HT-29 (cell line): ENCODE measurements at regions not wholly inside any gene's neighbourhood (a gene's known extent, or its start where the extent isn't known, plus 50 kb on each side); places are given as distances from the start of the nearest gene placed in this dataset.
A peak's percentile ranks its signal among the peaks of the same experiment; 100 is the strongest.

Experiments
- DNase-seq: peaks from one replicate; pipeline ENCODE4 v3.0.0-alpha.2; 2015; ENCODE audit warnings: low spot score

DNA sequence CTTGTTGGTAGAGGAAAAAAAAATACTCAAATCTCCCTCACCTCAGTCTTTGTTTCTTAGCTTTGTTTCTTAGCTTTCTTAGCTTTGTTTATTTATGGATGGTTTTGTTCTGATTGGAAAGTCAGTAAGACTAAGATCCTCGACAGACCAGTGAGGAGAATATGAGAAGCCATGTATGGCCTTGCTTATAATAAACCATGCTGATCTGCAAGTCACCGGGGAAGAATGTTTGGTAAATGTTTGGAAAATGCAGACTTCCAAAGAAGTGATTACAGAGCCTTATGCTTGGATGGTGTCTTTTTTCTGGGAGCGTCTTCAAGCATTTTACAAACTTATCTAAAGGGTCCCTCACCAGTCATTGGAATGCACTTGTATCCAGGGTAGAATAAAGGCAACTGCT, 90.1 kb upstream of the NOCT start:
- no peak for DNase-seq

DNA sequence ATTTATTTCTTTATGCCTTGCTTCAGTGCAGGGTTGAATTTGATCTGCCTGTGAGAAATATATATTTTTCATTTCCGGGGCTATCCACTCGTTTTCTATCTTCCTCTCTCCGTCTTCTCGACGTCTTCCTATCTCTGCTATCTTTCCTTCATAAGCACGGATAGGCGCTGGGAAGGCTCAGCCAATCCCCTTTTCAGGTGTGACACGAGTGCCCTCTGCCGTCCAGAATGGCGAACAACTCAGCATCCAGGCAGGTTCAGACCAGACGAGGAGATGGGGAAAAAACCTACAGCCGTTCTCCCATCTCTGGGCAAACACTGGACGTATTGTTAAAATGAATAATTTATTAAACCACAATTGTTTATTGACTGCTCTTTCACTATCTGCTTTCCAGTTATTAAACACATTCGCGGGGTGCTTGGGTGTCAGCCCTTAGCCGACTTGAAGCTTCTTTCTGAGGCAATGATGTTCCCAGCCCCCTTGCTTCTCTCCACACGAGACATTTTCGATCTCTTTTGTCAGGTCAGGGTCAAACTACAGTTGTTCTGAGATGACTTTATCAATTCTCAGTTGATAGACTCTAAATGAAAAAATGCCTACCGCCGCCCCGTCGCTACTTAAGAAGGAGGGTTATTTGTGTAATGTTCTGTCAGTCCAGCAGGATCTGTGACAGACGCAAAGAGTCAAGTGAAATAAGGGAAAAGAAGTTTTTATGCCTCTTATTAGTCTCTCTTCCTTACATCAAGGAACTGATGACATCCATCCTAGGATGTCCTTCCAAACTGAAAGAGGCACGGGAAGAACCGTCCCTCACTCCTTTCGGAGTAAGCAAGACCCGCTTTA, 96.3 kb upstream of the NOCT start:
- DNase-seq: peak; percentile 90

DNA sequence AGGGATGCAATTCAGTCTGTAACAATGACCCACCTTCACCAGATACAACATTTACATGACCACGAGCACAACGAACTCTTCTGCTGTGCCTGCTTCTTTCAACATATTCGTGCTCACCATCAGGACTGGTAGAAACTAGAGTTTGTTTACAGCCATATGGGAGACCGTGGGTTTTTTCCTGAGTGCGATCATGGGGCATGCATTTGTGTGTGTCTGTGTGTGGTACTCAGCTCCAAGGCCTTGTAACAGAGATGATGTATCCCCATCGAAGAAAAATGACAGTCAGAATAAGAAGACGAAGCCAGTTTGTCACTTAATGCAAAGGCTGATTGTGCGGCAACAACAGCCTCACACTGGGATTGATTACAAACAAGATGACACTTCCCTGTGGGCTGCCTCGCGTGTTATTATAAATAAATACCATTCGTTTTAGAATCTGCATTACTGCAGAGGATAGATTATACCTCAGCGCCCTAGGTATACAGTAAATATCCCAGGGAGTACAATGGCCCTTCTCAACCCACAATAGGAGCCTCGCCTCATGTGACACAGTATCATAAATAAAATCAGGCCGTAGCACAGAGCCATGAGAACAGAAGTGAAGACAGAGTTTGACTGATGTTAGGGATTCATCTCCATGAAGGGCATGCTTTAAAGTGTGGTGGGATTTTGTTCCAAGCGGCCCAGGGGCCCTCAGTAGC, 97.3 kb upstream of the NOCT start:
- no peak for DNase-seq

DNA sequence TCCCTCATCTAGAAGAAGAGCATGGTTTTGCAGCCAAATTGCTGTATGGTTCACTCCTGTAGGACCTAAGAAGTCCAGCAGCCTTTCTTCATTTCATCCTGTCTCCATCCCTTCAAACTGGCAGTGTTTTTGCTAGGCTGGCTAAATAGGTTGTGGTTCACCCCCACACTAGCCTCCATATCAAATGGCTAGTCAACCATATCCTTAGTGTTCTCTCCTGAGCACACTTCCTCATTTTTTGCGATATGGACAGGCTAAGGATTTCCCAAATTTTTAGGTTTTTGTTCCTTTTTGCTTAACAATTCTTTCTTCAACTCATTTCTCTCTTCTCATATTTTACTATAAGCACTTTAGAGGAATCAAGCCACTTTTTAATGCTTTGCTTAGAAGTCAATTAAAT, 98.8 kb upstream of the NOCT start:
- no peak for DNase-seq

DNA sequence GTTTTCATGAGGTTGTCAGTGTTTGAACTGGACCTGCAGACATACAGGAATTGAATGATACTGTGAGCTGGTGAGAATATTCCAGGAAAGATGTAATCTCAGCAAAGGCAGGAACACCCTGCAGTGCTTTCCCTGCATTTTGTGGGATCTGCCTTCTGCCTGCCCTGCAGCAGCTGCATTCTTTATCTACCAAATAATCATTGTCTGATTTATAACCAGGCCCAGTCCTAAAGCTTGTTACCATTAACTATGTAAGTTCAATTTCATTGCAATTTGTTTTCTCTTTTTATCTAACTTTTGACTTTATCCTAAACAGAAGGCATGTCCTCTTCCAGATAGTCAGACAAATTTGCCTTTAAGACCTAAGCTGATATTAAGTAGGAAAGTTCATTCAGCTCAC, 99.8 kb upstream of the NOCT start:
- no peak for DNase-seq

DNA sequence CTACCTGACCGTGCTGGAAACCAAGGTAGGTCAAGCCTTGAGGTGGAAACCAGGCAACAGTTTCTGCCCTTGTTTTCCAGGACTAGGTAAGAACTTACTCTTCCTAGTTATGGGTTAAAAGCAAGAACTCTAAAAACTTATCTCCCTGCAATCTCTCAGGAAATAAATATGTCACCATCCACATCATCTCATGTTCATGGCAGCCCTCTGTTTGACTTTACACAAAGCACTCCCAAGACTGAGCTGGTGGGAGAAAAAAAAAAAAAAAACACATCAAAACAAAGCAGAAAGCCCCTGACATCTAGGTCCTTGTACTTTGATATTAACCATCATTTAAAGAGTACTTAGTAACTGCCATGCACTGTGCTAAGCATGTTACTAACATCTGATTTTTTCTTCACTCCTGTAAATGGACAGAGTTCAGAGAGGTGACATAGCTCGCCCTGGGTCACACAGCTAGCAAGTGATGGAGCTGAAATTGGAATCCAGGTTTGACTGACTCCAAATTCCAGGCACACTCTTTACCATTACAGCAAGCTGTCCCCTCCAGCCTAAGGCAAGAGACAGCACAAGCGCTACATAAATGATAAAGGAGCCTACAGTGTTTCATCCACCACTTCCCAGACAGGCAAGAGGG, 102.8 kb upstream of the NOCT start:
- no peak for DNase-seq

DNA sequence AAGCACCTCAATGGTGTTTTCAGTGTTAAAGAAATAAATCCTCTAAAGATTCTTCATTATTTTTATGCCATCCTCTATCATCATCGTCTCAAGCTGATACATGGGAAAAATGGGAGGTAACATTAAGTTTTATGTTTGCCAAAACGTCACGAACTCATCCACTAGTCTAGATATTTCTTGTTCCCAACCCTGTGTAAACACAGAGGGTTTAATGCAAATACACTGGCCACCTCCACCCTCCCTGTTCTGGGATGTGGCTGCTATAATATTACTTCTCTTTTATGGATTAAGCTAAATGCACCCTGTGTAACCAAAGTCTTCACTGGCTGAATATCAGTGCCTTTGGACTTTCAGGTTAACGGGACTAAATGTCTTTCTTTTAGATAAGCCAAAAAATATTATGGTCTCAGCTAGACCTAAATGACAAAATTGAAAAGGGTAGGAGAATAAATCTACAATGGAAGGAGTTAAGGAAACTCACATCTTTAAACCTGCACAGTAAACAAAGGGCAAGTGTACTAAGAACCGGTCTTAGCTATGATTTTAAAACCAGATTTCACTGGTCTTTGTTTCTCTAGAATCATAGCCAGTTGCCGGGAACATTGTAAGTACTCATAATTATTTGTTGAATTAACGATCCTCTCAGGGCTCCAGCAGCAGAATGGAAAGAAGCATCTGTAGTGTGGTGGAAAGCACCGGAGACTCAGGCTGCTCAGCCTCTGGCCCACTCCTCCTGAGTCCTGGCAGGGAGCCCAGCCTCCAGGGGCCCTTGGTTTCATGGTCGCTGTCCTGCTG, 103.5 kb upstream of the NOCT start:
- DNase-seq: peak; percentile 92

DNA sequence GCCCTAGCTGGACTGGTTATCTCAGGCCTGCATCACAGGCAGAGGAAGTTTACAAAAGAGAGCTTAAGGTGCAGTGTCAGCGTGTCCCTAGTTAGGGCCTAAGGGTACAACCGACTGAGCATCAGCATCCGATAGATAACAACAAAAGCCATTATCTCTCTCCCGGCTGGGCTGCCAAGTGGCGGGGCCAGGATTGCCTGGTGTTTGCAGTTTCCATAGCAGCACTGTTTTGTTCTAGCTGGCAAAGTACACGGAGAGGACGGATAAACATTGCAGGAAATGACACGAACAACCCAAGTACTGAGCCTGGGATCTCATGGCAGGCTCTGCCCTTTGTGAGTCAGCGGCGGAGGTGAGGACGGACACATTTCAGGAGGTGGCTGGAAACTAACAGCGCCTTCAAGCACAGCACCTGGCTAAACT, 104.7 kb upstream of the NOCT start:
- peak; percentile 95 for DNase-seq

DNA sequence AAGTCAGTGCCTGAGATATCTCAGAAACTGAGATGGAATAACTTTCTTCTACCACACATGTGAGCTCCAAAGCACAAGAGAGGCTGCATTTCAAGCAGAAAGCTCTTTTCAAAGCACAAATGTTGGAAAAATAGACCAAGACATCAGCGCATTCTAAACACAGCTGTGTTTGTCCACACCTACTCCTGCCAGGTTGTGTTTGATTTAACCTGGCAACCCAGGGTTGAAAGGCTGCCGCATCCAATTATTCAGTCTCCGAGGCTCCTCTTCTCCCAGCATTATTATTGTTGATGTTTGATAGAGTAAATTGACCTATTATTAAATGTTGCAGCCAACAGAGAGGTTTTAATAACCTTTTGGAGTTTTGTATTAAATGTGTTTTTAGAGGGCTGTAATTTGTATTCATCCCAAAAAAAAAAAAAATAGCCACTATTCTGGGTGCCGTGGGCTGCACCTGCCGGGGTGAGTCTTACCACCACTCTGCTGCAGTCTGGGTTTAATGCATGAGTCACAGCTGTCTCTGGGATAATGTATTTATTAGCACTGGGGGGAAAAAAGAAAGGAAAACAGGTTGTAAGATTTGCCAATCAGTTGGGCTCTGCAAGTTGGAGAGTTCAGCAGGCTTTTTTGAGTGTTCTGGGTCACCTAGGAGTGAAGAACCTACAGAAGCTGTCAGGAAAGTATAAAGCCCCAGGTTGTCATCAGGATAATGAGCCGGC, 105.2 kb upstream of the NOCT start:
- DNase-seq: peak; percentile 73

DNA sequence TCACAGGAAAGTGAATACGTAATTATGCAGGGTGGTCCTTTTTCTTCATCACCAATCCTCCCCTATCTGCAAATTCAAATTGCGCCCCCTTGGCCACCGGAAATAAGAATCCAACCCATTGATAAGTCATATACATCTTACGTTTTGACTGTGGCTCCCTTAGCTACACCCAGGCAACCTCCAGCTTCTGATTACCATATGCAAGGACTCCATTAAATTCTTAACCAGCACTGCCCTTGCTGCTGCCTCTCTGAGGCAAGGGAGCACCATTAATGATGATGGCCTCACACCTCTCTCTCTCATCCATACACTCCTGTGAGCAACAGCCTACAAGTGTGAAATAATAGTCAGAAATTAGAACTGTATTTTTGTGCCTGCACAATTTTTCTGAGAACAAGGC, 106.0 kb upstream of the NOCT start:
- no peak for DNase-seq

DNA sequence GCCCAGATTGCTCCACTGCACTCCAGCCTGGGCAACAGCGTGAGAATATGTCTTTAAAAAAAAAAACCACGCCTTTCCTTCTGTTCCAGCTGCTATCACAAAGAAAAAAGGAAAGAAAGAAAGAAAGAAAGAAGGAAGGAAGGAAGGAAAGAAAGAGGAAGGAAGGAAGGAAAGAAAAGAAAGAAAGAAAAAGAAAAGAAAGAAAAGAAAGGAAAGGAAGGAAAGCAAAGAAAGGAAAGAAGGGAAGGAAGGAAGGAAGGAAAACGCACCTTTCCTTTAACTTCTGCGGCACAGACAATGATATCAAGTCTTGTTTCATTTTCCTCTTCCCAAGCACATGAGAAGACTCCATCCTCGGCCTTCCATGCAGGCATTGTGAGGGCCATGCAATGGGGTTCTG, 107.4 kb upstream of the NOCT start:
- DNase-seq: no peak

DNA sequence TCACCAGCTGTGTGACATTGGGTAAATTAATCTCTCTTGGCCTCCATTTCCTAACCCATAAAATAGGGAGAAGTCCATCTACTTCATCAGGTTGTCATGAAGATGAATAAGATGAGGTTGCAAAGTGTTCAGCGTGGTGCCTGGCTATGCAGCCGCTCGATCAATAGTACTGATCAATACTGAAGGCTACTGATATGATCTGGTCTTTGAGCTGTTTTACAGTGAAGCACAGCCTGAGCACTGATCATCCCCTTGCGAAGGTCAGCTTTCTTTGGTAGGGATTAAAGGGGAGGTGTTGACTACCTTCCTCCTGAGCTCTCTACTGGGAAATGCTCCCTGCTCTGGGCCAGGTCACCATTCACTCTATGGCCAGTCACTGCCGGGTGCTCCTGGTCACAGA, 108.4 kb upstream of the NOCT start:
- no peak for DNase-seq

DNA sequence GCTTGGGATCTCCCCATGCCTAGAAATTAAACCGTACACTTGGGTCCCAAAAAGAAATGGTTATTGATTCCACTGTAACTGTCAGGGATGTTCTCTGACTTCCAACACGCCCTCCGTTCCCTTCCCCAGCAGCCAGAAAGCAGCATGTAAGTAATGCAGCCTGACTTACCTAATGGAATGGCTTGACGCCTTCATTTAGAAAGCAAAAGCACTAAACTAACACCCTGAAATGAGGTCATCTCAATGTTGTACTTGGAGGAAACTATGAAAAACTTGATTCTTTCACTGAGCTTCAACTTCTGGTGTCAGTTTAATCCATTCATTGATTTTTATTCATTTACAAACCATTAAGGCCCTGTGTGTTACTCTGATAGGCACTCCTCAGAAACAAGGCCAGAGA, 110.8 kb upstream of the NOCT start:
- no peak for DNase-seq

DNA sequence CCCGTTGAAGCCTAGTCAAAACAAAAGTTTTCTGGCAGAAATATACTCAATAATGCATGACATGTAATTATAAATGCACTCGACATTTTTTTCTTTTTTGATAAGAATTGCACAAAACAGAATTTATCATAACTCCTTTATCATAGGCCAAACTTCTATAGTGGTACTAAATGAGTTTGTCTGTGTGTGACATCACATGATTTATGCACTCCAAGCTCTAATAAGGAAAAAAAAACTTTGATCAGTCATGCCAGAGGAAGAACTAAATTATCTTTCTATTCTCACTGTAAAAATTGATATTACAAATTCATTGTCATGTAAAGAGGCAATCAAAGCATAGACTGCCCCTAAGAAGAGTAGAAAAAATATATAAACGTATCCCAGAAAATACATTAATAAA, 112.4 kb upstream of the NOCT start:
- DNase-seq: no peak

DNA sequence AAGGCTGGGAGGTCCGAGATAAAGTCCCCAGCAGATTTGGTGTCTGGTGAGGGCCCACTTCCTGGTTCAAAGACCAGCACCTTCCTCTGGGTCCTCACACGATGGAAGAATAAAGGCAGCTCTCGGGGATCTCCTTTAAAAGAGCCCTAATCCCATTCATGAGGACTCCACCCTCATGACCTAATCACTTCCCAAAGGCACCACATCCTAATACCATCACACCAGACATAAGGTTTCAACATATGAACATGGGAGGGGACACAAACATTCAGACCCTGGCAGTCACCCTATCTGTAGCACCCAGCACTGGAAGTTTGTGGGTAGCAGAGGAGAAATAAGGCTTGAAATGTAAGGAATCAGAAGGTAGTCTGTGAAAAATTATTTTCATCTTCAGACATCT, 112.9 kb upstream of the NOCT start:
- DNase-seq: no peak

DNA sequence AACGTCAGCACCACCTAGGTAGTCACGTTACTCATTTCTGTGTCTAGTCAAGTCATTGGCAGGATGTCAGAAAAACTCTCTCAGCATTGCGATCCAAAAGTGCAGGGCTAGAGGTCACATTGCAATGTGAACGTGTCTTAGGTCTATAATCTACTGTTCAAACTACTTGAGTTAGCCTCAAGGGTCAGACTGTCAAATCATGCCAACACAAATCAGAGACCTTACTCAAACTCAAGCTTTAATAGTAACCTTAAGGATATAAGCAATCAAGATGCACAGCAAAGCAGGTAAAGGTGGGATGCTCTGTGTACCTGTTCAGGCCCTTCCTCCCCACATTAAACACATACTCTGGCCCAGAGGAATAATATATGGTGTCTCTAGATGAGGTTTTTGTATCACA, 114.4 kb upstream of the NOCT start:
- no peak for DNase-seq

DNA sequence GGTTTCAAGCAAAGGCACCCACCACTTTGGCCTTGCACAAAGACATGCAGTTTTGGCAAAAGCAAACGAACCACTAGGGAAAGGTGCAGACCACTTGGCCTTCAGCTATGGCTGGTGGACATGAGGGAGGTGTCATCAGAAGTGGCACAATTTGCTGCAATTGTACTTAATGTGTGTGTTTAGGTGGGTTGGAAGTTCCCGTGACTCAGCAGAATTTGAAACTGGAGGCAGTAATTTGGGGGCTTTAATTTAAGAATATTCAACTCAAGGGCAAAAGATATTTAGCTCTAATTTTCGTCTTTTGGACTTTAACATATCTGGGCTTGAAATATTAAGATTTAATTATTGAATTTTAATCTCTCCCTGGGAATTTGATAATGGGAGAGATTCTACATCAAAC, 115.6 kb upstream of the NOCT start:
- DNase-seq: no peak

DNA sequence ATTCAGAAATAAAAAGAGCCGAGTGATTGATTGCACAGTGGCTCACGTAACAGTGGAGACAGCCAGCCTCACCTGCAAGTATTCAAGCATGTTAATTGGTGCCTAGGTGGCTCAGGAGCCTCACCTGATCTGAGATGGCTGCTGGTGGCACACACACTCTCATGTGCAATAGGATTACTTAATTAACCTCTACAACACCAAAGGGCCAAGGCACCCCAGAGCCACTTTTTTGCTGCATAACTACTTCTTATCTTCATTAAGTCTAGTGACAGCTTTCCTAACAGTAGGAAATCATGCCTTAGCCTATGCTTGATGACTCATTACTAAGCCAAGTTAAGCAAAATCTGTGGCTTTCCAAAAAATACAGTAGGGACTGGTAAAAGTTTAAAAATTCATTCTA, 117.3 kb upstream of the NOCT start:
- no peak for DNase-seq

DNA sequence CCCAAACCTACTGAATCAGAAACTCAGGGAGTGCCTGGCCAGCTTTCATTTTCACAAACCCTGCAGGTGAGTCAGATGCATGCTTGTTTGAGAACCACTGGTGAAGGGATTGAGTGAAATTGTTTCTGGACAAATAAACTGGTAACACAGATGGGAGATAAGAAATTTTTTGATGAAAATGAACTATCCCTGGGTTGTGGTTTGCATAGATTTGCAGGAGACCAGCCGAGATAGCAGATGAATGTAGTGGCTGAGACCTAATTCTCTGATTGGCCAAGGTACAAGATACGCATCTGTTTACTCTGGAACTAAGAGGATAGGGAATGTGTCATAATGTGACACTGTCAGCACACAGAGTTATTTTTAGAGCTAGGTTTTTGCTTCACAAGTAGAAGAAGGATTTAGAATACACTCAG, 117.8 kb upstream of the NOCT start:
- DNase-seq: peak; percentile 68

DNA sequence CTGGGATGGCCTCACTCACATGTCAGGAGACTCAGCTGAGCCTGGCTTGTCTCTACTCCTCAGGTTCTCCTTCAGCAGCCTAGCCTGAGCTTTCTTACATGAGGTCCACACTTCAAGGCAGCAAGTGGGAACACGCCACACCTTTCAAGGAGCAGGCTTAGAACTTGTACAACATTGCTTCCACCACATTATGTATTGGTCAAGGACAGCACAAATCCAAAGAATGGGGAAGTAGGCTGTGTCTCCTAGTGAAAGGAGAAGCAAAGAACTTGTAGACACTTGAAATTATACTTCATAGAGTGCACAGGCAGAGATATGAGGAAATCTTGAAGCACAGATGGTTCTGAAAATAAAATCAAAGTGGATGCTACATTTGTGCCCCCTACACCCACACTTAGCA, 120.9 kb upstream of the NOCT start:
- DNase-seq: no peak

DNA sequence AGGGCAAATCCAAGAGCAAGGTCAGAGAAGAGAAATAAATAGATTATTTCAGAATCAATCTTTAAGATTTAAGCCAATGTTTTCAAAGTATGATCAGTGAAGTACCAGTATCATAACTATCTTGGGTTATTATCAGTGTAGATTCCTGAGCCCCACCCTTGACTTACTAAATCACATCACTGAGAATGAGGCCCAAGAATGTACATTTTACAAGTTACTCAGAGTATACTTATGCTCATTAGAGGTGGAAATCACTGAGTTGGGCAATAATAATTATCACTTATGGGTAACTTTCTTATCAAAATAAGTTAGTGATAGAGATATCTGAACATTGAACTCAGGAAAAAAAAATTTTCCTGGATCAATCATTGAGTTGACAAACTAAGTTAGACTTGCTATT, 121.6 kb upstream of the NOCT start:
- DNase-seq: no peak
